ENCODE measurements at regions not wholly inside any gene's neighbourhood (a gene's known extent, or its start where the extent isn't known, plus 50 kb on each side); places are given as distances from the start of the nearest gene placed in this dataset.

GRCh38 chr10:114766470-114766869 lies 55.1 kb upstream of the FHIP2A start:
- DNase-seq: no peak
- Histone ChIP-seq H3K27ac (replicated peaks) (peak overlapping the region; percentile 93), H3K9me3 (replicated peaks) (no peaks in the 10 kb centered on the region), H3K4me3 (peak overlapping the region; percentile 85), H3K4me1 (peaks cover 72% of the 10 kb centered on the region), H3K27me3 (ENCODE audit: low read depth) (no peaks in the 10 kb centered on the region), H3K36me3 (no peaks in the 10 kb centered on the region)
- TF ChIP-seq CTCF (IDR thresholded peaks at IDR 0.05; ENCODE audit: borderline replicate concordance): no peak
- intact Hi-C loops (cut with micrococcal nuclease): loop anchor here (10.0 kb wide), 1 partner anchor 52 kb away; no protein-coding TSS in a partner anchor

- Histone ChIP-seq H3K4me3 (peak overlapping the region; percentile 85), H3K36me3 (no peaks in the 10 kb centered on the region), H3K27me3 (ENCODE audit: low read depth) (no peaks in the 10 kb centered on the region), H3K27ac (replicated peaks) (peak overlapping the region; percentile 93), H3K4me1 (peaks cover 63% of the 10 kb centered on the region), H3K9me3 (replicated peaks) (no peaks in the 10 kb centered on the region)
- DNase-seq: peak; percentile 43
- intact Hi-C loops (cut with micrococcal nuclease): loop anchor here (10.0 kb wide), 1 partner anchor 53 kb away; no protein-coding TSS in a partner anchor
- TF ChIP-seq CTCF (IDR thresholded peaks at IDR 0.05; ENCODE audit: borderline replicate concordance): no peak
These were observed 54.2 kb upstream of the FHIP2A start for GRCh38 chr10:114767101-114767985.

GRCh38 chr10:114767986-114768821 lies 53.4 kb upstream of the FHIP2A start:
- Histone ChIP-seq H3K36me3 (no peaks in the 10 kb centered on the region), H3K27ac (replicated peaks) (peak overlapping the region; percentile 93), H3K9me3 (replicated peaks) (no peaks in the 10 kb centered on the region), H3K4me1 (peaks cover 54% of the 10 kb centered on the region), H3K27me3 (ENCODE audit: low read depth) (no peaks in the 10 kb centered on the region), H3K4me3 (peak overlapping the region; percentile 85)
- no peak for TF ChIP-seq CTCF (IDR thresholded peaks at IDR 0.05; ENCODE audit: borderline replicate concordance)
- no peak for DNase-seq
- intact Hi-C loops (cut with micrococcal nuclease): loop anchor here (10.0 kb wide), 1 partner anchor 53 kb away; no protein-coding TSS in a partner anchor

GRCh38 chr10:114770009-114770408 lies 51.6 kb upstream of the FHIP2A start:
- Histone ChIP-seq H3K27ac (replicated peaks) (no peak overlapping the region), H3K4me1 (peaks cover 36% of the 10 kb centered on the region), H3K4me3 (no peak overlapping the region), H3K27me3 (ENCODE audit: low read depth) (no peaks in the 10 kb centered on the region), H3K9me3 (replicated peaks) (no peaks in the 10 kb centered on the region), H3K36me3 (no peaks in the 10 kb centered on the region)
- intact Hi-C loops (cut with micrococcal nuclease): no loop called here
- no peak for DNase-seq
- TF ChIP-seq CTCF (IDR thresholded peaks at IDR 0.05; ENCODE audit: borderline replicate concordance): no peak

GRCh38 chr10:114771157-114771556 lies 50.4 kb upstream of the FHIP2A start:
- no peak for DNase-seq
- H3K27me3 ChIP-seq (ENCODE audit: low read depth): no peaks in the 10 kb centered on the region
- peaks cover 25% of the 10 kb centered on the region for H3K4me1 ChIP-seq
- H3K36me3 ChIP-seq: no peaks in the 10 kb centered on the region
- no peak overlapping the region for H3K4me3 ChIP-seq
- no peak overlapping the region for H3K27ac ChIP-seq (replicated peaks)
- intact Hi-C loops (cut with micrococcal nuclease): no loop called here
- TF ChIP-seq CTCF (IDR thresholded peaks at IDR 0.05; ENCODE audit: borderline replicate concordance): no peak
- H3K9me3 ChIP-seq (replicated peaks): no peaks in the 10 kb centered on the region
